ENCODE measurements at regions not wholly inside any gene's neighbourhood (a gene's known extent, or its start where the extent isn't known, plus 50 kb on each side); places are given as distances from the start of the nearest gene placed in this dataset.

- Histone ChIP-seq H2AFZ (ENCODE audit: low read depth, low read length) (no peak overlapping the region), H4K8ac (ENCODE audit: low read length) (no peak overlapping the region), H3K27ac (ENCODE audit: low read length, poor library complexity, severe bottlenecking) (no peak overlapping the region), H3K4ac (ENCODE audit: low read depth in 1 of 2, low read length in 2 of 2) (no peak overlapping the region), H3K36me3 (ENCODE audit: control insufficient read depth in 1 of 2, insufficient read depth in 2 of 2, low read depth in 1 of 2, low read length in 2 of 2) (no peaks in the 10 kb centered on the region), H3K23ac (ENCODE audit: low read length in 2 of 2) (no peak overlapping the region), H3K4me2 (ENCODE audit: low read length, poor library complexity, severe bottlenecking) (no peak overlapping the region), H3K27me3 (ENCODE audit: control insufficient read depth in 1 of 2, insufficient read depth in 1 of 2, low read length in 2 of 2) (no peaks in the 10 kb centered on the region), H2BK120ac (ENCODE audit: low read depth, low read length) (no peak overlapping the region), H3K9ac (ENCODE audit: low read length) (no peak overlapping the region), H3K4me1 (ENCODE audit: control insufficient read depth, insufficient read depth, low read depth, low read length) (no peaks in the 10 kb centered on the region), H2BK5ac (ENCODE audit: low read depth, low read length, poor library complexity, severe bottlenecking) (no peak overlapping the region), H2BK15ac (ENCODE audit: low read depth, poor library complexity, severe bottlenecking) (no peak overlapping the region), H3K4me3 (ENCODE audit: insufficient read depth in 1 of 2, low read depth in 1 of 2, low read length in 2 of 2) (no peak overlapping the region), H2BK12ac (ENCODE audit: low read length in 2 of 2) (no peak overlapping the region), H3K14ac (ENCODE audit: low read length in 2 of 2) (no peak overlapping the region), H2AK5ac (ENCODE audit: low read length, severe bottlenecking) (no peak overlapping the region), H3K18ac (ENCODE audit: low read depth in 1 of 2, low read length in 2 of 2) (no peak overlapping the region), H3K79me1 (replicated peaks; ENCODE audit: low read length, poor library complexity, severe bottlenecking) (no peaks in the 10 kb centered on the region), H3K9me3 (ENCODE audit: control insufficient read depth, low read length) (no peaks in the 10 kb centered on the region), H4K91ac (ENCODE audit: low read length) (no peak overlapping the region)
- WGBS = 60% methylated on average over 1 of the region's 1 CpG
- no peak for DNase-seq
Observed at GRCh38 chr14:83433618-83434017, 1900.0 kb upstream of the SEL1L start.

GRCh38 chr14:83441801-83442200, 1908.1 kb upstream of the SEL1L start:
- H3K14ac ChIP-seq (ENCODE audit: low read length in 2 of 2) = no peak overlapping the region
- no peak overlapping the region for H2BK5ac ChIP-seq (ENCODE audit: low read depth, low read length, poor library complexity, severe bottlenecking)
- H4K8ac ChIP-seq (ENCODE audit: low read length) = no peak overlapping the region
- no peaks in the 10 kb centered on the region for H3K27me3 ChIP-seq (ENCODE audit: control insufficient read depth in 1 of 2, insufficient read depth in 1 of 2, low read length in 2 of 2)
- no peak overlapping the region for H2BK120ac ChIP-seq (ENCODE audit: low read depth, low read length)
- no peak overlapping the region for H3K4ac ChIP-seq (ENCODE audit: low read depth in 1 of 2, low read length in 2 of 2)
- no peaks in the 10 kb centered on the region for H3K79me1 ChIP-seq (replicated peaks; ENCODE audit: low read length, poor library complexity, severe bottlenecking)
- H3K4me3 ChIP-seq (ENCODE audit: insufficient read depth in 1 of 2, low read depth in 1 of 2, low read length in 2 of 2) = no peak overlapping the region
- no peak overlapping the region for H2BK12ac ChIP-seq (ENCODE audit: low read length in 2 of 2)
- no peak overlapping the region for H3K9ac ChIP-seq (ENCODE audit: low read length)
- H4K91ac ChIP-seq (ENCODE audit: low read length) = no peak overlapping the region
- H3K4me2 ChIP-seq (ENCODE audit: low read length, poor library complexity, severe bottlenecking) = no peak overlapping the region
- no peak overlapping the region for H2AFZ ChIP-seq (ENCODE audit: low read depth, low read length)
- no peaks in the 10 kb centered on the region for H3K4me1 ChIP-seq (ENCODE audit: control insufficient read depth, insufficient read depth, low read depth, low read length)
- no peak for DNase-seq
- no peak overlapping the region for H3K18ac ChIP-seq (ENCODE audit: low read depth in 1 of 2, low read length in 2 of 2)
- H3K9me3 ChIP-seq (ENCODE audit: control insufficient read depth, low read length) = no peaks in the 10 kb centered on the region
- H2AK5ac ChIP-seq (ENCODE audit: low read length, severe bottlenecking) = no peak overlapping the region
- 83% methylated on average over 1 of the region's 2 CpGs for WGBS
- H2BK15ac ChIP-seq (ENCODE audit: low read depth, poor library complexity, severe bottlenecking) = no peak overlapping the region
- H3K23ac ChIP-seq (ENCODE audit: low read length in 2 of 2) = no peak overlapping the region
- H3K36me3 ChIP-seq (ENCODE audit: control insufficient read depth in 1 of 2, insufficient read depth in 2 of 2, low read depth in 1 of 2, low read length in 2 of 2) = no peaks in the 10 kb centered on the region
- no peak overlapping the region for H3K27ac ChIP-seq (ENCODE audit: low read length, poor library complexity, severe bottlenecking)

GRCh38 chr14:83455561-83455960, 1921.9 kb upstream of the SEL1L start:
- H3K9me3 ChIP-seq (ENCODE audit: control insufficient read depth, low read length) = peaks cover 42% of the 10 kb centered on the region
- no peak overlapping the region for H2AK5ac ChIP-seq (ENCODE audit: low read length, severe bottlenecking)
- H2AFZ ChIP-seq (ENCODE audit: low read depth, low read length) = no peak overlapping the region
- WGBS = 99% methylated on average over 2 of the region's 3 CpGs
- H3K4me2 ChIP-seq (ENCODE audit: low read length, poor library complexity, severe bottlenecking) = no peak overlapping the region
- no peak overlapping the region for H4K8ac ChIP-seq (ENCODE audit: low read length)
- H2BK5ac ChIP-seq (ENCODE audit: low read depth, low read length, poor library complexity, severe bottlenecking) = no peak overlapping the region
- H2BK120ac ChIP-seq (ENCODE audit: low read depth, low read length) = no peak overlapping the region
- no peak overlapping the region for H3K4me3 ChIP-seq (ENCODE audit: insufficient read depth in 1 of 2, low read depth in 1 of 2, low read length in 2 of 2)
- no peak overlapping the region for H3K18ac ChIP-seq (ENCODE audit: low read depth in 1 of 2, low read length in 2 of 2)
- no peak overlapping the region for H3K9ac ChIP-seq (ENCODE audit: low read length)
- no peak overlapping the region for H2BK12ac ChIP-seq (ENCODE audit: low read length in 2 of 2)
- no peaks in the 10 kb centered on the region for H3K27me3 ChIP-seq (ENCODE audit: control insufficient read depth in 1 of 2, insufficient read depth in 1 of 2, low read length in 2 of 2)
- H4K91ac ChIP-seq (ENCODE audit: low read length) = no peak overlapping the region
- H3K4me1 ChIP-seq (ENCODE audit: control insufficient read depth, insufficient read depth, low read depth, low read length) = no peaks in the 10 kb centered on the region
- no peaks in the 10 kb centered on the region for H3K79me1 ChIP-seq (replicated peaks; ENCODE audit: low read length, poor library complexity, severe bottlenecking)
- H3K4ac ChIP-seq (ENCODE audit: low read depth in 1 of 2, low read length in 2 of 2) = no peak overlapping the region
- no peak overlapping the region for H2BK15ac ChIP-seq (ENCODE audit: low read depth, poor library complexity, severe bottlenecking)
- DNase-seq = no peak
- H3K23ac ChIP-seq (ENCODE audit: low read length in 2 of 2) = no peak overlapping the region
- H3K14ac ChIP-seq (ENCODE audit: low read length in 2 of 2) = no peak overlapping the region
- no peaks in the 10 kb centered on the region for H3K36me3 ChIP-seq (ENCODE audit: control insufficient read depth in 1 of 2, insufficient read depth in 2 of 2, low read depth in 1 of 2, low read length in 2 of 2)
- H3K27ac ChIP-seq (ENCODE audit: low read length, poor library complexity, severe bottlenecking) = no peak overlapping the region

GRCh38 chr14:83461521-83461920, 1927.9 kb upstream of the SEL1L start:
- H4K8ac ChIP-seq (ENCODE audit: low read length) = no peak overlapping the region
- no peak overlapping the region for H2BK12ac ChIP-seq (ENCODE audit: low read length in 2 of 2)
- no peak overlapping the region for H2AFZ ChIP-seq (ENCODE audit: low read depth, low read length)
- H3K18ac ChIP-seq (ENCODE audit: low read depth in 1 of 2, low read length in 2 of 2) = no peak overlapping the region
- H3K23ac ChIP-seq (ENCODE audit: low read length in 2 of 2) = no peak overlapping the region
- no peaks in the 10 kb centered on the region for H3K27me3 ChIP-seq (ENCODE audit: control insufficient read depth in 1 of 2, insufficient read depth in 1 of 2, low read length in 2 of 2)
- H3K9me3 ChIP-seq (ENCODE audit: control insufficient read depth, low read length) = peaks cover 12% of the 10 kb centered on the region
- H2BK5ac ChIP-seq (ENCODE audit: low read depth, low read length, poor library complexity, severe bottlenecking) = no peak overlapping the region
- no peaks in the 10 kb centered on the region for H3K79me1 ChIP-seq (replicated peaks; ENCODE audit: low read length, poor library complexity, severe bottlenecking)
- no peaks in the 10 kb centered on the region for H3K4me1 ChIP-seq (ENCODE audit: control insufficient read depth, insufficient read depth, low read depth, low read length)
- H3K9ac ChIP-seq (ENCODE audit: low read length) = no peak overlapping the region
- H3K36me3 ChIP-seq (ENCODE audit: control insufficient read depth in 1 of 2, insufficient read depth in 2 of 2, low read depth in 1 of 2, low read length in 2 of 2) = no peaks in the 10 kb centered on the region
- no peak overlapping the region for H3K4ac ChIP-seq (ENCODE audit: low read depth in 1 of 2, low read length in 2 of 2)
- WGBS = 96% methylated on average over 4 of the region's 4 CpGs
- no peak overlapping the region for H3K4me3 ChIP-seq (ENCODE audit: insufficient read depth in 1 of 2, low read depth in 1 of 2, low read length in 2 of 2)
- no peak overlapping the region for H3K27ac ChIP-seq (ENCODE audit: low read length, poor library complexity, severe bottlenecking)
- DNase-seq = no peak
- H3K4me2 ChIP-seq (ENCODE audit: low read length, poor library complexity, severe bottlenecking) = no peak overlapping the region
- H2BK15ac ChIP-seq (ENCODE audit: low read depth, poor library complexity, severe bottlenecking) = no peak overlapping the region
- H4K91ac ChIP-seq (ENCODE audit: low read length) = no peak overlapping the region
- no peak overlapping the region for H3K14ac ChIP-seq (ENCODE audit: low read length in 2 of 2)
- H2BK120ac ChIP-seq (ENCODE audit: low read depth, low read length) = no peak overlapping the region
- no peak overlapping the region for H2AK5ac ChIP-seq (ENCODE audit: low read length, severe bottlenecking)
